ENCODE measurements at regions not wholly inside any gene's neighbourhood (a gene's known extent, or its start where the extent isn't known, plus 50 kb on each side); places are given as distances from the start of the nearest gene placed in this dataset.

DNA sequence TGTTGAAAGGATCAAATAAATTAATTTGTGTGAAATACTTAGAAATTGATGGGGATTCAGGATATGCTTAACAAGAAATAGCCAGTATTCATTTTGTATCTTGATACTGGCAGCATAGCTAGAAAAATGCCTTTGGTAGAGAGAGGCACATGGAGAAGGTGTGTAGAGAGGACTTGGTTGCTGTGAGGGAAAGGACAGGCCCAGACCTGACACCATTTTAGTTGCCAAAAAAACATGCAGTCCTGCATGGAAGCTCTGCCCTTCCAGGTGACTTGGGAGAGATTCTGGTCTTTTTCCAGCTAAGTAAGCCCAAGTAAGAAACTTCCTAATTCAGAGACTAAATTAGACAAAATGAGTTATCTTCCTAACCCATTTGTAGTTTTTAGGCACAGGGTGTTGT, 335.0 kb downstream of the RFC3 start:
- no peak for ATAC-seq
- no peak for DNase-seq
- TF ChIP-seq, protein P1, sequence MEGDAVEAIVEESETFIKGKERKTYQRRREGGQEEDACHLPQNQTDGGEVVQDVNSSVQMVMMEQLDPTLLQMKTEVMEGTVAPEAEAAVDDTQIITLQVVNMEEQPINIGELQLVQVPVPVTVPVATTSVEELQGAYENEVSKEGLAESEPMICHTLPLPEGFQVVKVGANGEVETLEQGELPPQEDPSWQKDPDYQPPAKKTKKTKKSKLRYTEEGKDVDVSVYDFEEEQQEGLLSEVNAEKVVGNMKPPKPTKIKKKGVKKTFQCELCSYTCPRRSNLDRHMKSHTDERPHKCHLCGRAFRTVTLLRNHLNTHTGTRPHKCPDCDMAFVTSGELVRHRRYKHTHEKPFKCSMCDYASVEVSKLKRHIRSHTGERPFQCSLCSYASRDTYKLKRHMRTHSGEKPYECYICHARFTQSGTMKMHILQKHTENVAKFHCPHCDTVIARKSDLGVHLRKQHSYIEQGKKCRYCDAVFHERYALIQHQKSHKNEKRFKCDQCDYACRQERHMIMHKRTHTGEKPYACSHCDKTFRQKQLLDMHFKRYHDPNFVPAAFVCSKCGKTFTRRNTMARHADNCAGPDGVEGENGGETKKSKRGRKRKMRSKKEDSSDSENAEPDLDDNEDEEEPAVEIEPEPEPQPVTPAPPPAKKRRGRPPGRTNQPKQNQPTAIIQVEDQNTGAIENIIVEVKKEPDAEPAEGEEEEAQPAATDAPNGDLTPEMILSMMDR (IDR thresholded peaks at IDR 0.05), result no peak
- no peak for TF ChIP-seq POLR2A (IDR thresholded peaks at IDR 0.05)
- Histone ChIP-seq H3K9me3 (no peaks in the 10 kb centered on the region), H3K4me3 (no peak overlapping the region), H3K36me3 (no peaks in the 10 kb centered on the region), H3K4me1 (peaks cover 0 to 21% (median 4%) of the 10 kb centered on the region in 12 donors), H3K27ac (peak overlapping the region in 5 of 12 donors; percentile 9 to 47 (median 31)), H3K27me3 (no peaks in the 10 kb centered on the region)
- intact Hi-C loops (cut with DNase I), result no loop called here

DNA sequence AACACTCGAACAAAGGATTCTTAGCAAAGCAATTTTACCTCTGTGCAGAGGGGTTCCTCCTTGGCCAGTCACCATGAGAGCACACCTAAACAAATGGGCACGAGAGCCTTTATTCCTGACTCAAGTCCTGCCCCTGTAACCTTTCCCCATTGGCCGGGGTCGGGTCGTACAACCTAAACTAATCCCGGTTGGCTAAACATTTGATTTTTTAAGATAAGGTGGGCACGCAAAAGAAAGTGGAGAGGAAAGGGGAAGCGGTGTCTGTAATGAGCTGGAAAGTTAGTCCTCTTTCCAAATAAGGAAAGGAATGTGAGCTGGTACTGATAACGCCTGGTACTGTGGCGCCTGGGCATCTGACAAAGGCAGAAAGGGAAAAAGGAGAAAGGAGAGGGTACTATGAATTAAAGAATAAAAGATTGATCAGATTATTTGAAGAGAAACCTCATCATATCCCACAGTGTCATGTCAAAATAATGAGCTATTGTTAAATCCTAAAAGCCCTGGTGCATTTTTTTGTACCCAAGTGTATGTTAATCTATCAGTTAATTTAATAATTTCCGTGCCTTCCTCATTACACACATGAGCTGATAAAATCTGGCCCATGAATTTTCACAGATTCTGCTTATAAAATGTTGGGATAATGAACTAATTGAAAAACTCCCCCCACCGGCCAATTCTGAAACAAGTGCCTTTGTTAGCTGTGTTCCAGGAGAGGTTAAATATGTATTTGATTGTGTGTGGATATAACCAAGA, 335.7 kb downstream of the RFC3 start:
- no peak for TF ChIP-seq POLR2A (IDR thresholded peaks at IDR 0.05)
- TF ChIP-seq, protein P1 (IDR thresholded peaks at IDR 0.05), result no peak
- Histone ChIP-seq H3K4me3 (no peak overlapping the region), H3K4me1 (peaks cover 0 to 21% (median 4%) of the 10 kb centered on the region in 12 donors), H3K36me3 (no peaks in the 10 kb centered on the region), H3K27me3 (no peaks in the 10 kb centered on the region), H3K9me3 (no peaks in the 10 kb centered on the region), H3K27ac (peak overlapping the region in 7 of 12 donors; percentile 9 to 49 (median 31))
- ATAC-seq (no peak), DNase-seq (peak in 2 of 5 donors; percentile 12 to 32)
- intact Hi-C loops (cut with DNase I), result no loop called here
- WGBS, 4 donors, result 44 to 48% (median 45%) methylated on average over 12 of the region's 12 CpGs

DNA sequence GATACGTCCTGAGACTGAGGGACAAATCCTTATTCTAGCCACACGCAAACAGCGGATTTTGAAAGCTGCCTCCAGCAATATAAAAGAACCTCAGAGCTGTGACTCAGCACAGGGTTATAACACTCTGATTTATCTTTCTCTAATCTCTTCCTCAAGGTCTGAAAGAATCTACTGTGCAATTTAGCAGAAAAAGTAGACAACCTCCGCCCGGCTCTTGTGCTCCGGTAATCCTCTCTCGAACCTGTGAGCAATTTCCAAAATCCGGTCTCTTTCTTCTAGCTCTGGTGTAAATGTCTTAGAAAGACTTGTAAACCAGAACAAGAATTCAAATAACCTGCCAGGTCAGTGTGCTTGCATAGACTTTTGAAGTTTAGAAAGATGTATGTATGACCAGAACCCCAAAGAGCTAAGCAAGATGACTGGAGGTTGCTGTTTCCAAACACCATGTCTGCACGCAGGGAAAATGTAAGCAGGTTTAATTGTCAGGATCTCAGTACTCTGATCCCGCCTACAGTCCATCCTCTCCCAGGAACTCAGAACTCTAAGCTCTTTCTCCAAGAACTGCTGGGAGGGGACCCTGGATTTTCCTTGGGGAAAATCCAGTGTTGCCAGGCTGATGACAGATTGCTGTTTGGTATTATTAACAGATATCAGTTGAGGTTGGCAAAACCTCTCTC, 338.1 kb downstream of the RFC3 start:
- H3K27me3 ChIP-seq, result no peaks in the 10 kb centered on the region
- no peak overlapping the region for H3K4me3 ChIP-seq
- intact Hi-C loops (cut with DNase I), result no loop called here
- DNase-seq, result no peak
- H3K27ac ChIP-seq, result peak overlapping the region in 2 of 12 donors; percentile 29 to 67
- no peak for TF ChIP-seq POLR2A (IDR thresholded peaks at IDR 0.05)
- TF ChIP-seq, protein P1 (IDR thresholded peaks at IDR 0.05), result no peak
- H3K36me3 ChIP-seq, result no peaks in the 10 kb centered on the region
- no peak for ATAC-seq
- 91 to 95% (median 93%) methylated on average over 10 of the region's 10 CpGs for WGBS, 4 donors
- H3K9me3 ChIP-seq, result no peaks in the 10 kb centered on the region
- H3K4me1 ChIP-seq, result peaks cover 0 to 21% (median 4%) of the 10 kb centered on the region in 12 donors

DNA sequence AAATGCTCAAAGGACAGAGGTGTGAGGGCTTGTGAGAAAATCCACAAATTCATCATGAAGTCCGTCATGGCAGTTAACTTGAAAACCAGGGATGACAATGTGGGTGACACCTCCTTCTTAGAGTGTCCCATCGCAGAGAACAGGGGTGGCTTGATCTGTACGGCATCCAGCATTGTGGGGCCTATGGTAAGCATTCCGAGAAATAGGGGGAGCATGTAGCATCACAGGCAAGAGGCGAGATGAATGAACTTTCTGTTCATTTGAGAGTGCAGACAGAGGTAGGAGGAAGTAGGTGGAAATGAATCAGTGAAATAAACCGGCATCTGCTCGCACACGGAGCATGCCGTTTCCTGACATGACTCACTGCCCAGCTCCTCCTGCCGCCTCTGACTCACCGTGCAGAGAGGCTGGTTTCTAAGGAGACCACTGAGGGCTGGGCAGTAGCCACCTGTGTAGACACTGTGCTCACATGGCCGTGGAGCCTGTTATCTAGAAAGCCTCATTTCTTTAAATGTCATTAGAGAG, 339.0 kb downstream of the RFC3 start:
- Histone ChIP-seq H3K36me3 (no peaks in the 10 kb centered on the region), H3K27me3 (no peaks in the 10 kb centered on the region), H3K9me3 (no peaks in the 10 kb centered on the region), H3K4me3 (no peak overlapping the region), H3K27ac (peak overlapping the region in 5 of 12 donors; percentile 2 to 67 (median 29)), H3K4me1 (peaks cover 0 to 28% (median 10%) of the 10 kb centered on the region in 12 donors)
- 27 to 55% (median 42%) methylated on average over 12 of the region's 12 CpGs for WGBS, 4 donors
- TF ChIP-seq POLR2A (IDR thresholded peaks at IDR 0.05), result no peak
- TF ChIP-seq, protein P1 (IDR thresholded peaks at IDR 0.05), result no peak
- DNase-seq (peak; percentile 29 to 82 (median 55)), ATAC-seq (peak; percentile 47 to 97 (median 96))
- intact Hi-C loops (cut with DNase I), result no loop called here

Measured in heart left ventricle (tissue), 16 donors.